Trophoblast cell (in vitro differentiated cells and primary cell): ENCODE measurements at regions not wholly inside any gene's neighbourhood (a gene's known extent, or its start where the extent isn't known, plus 50 kb on each side); places are given as distances from the start of the nearest gene placed in this dataset.

ENCODE experiments used
- DNase-seq, 2 donors: peaks; one replicate each; pipeline ENCODE4 v3.0.0-alpha.2; 2016
- H2AFZ ChIP-seq: 2 replicates; pipeline ENCODE4 v1.6.1; 2013; ENCODE audit warnings: low read length, moderate library complexity, mild to moderate bottlenecking; ENCODE audit not compliant: insufficient read depth, poor library complexity
- H2AK5ac ChIP-seq: 2 replicates; pipeline ENCODE4 v1.6.1; 2013; ENCODE audit warnings: mild to moderate bottlenecking, low read length
- H2BK120ac ChIP-seq: 2 replicates; pipeline ENCODE4 v1.6.1; 2013; ENCODE audit warnings: low read length, mild to moderate bottlenecking, moderate library complexity; ENCODE audit not compliant: insufficient read depth, poor library complexity
- H2BK12ac ChIP-seq: 2 replicates; pipeline ENCODE4 v1.6.1; 2013; ENCODE audit warnings: mild to moderate bottlenecking, low read length, moderate library complexity
- H2BK5ac ChIP-seq: 2 replicates; pipeline ENCODE4 v1.6.1; 2013; ENCODE audit warnings: low read length, low read depth, moderate library complexity, mild to moderate bottlenecking; ENCODE audit not compliant: poor library complexity
- H3K14ac ChIP-seq: 2 replicates; pipeline ENCODE4 v1.6.1; 2013; ENCODE audit warnings: mild to moderate bottlenecking, low read length
- H3K18ac ChIP-seq: 2 replicates; pipeline ENCODE4 v1.6.1; 2013; ENCODE audit warnings: mild to moderate bottlenecking, low read length
- H3K23ac ChIP-seq: 2 replicates; pipeline ENCODE4 v1.6.1; 2013; ENCODE audit warnings: low read length
- H3K27ac ChIP-seq: 2 replicates; pipeline ENCODE4 v1.5.1; 2013; ENCODE audit warnings: low read depth, mild to moderate bottlenecking, inconsistent platforms, low read length, moderate library complexity
- H3K27me3 ChIP-seq: 2 replicates; pipeline ENCODE4 v1.6.1; 2013; ENCODE audit warnings: inconsistent platforms, mild to moderate bottlenecking, low read length, moderate library complexity; ENCODE audit not compliant: insufficient read depth
- H3K36me3 ChIP-seq, 2 experiments: 1 replicate in 1 of 2; 2 replicates in 1 of 2; pipeline ENCODE4 v1.6.1; 2013; ENCODE audit warnings: low read length in 2 of 2, mild to moderate bottlenecking in 2 of 2, moderate library complexity in 1 of 2; ENCODE audit not compliant: insufficient read depth in 2 of 2, control insufficient read depth in 1 of 2
- H3K4ac ChIP-seq: 2 replicates; pipeline ENCODE4 v1.6.1; 2013; ENCODE audit warnings: low read depth, mild to moderate bottlenecking, low read length, moderate library complexity
- H3K4me1 ChIP-seq, 2 experiments: 1 replicate in 1 of 2; 2 replicates in 1 of 2; pipeline ENCODE4 v1.6.1; 2013; ENCODE audit warnings: low read length in 2 of 2, mild to moderate bottlenecking in 2 of 2, moderate library complexity in 1 of 2; ENCODE audit not compliant: insufficient read depth in 2 of 2, control insufficient read depth in 1 of 2
- H3K4me2 ChIP-seq: 2 replicates; pipeline ENCODE4 v1.6.1; 2013; ENCODE audit warnings: inconsistent platforms, mild to moderate bottlenecking, low read length, moderate library complexity
- H3K4me3 ChIP-seq: 2 replicates; pipeline ENCODE4 v1.5.1; 2013; ENCODE audit warnings: mild to moderate bottlenecking, low read depth, low read length, inconsistent platforms
- H3K79me1 ChIP-seq: one replicate; pipeline ENCODE4 v1.6.1; 2013; ENCODE audit warnings: low read length
- H3K79me2 ChIP-seq: 2 replicates; pipeline ENCODE4 v1.6.1; 2013; ENCODE audit warnings: low read length, mild to moderate bottlenecking; ENCODE audit not compliant: control insufficient read depth, insufficient read depth, poor library complexity
- H3K9ac ChIP-seq: 2 replicates; pipeline ENCODE4 v1.6.1; 2013; ENCODE audit warnings: mild to moderate bottlenecking, low read length
- H3K9me3 ChIP-seq: 2 replicates; pipeline ENCODE4 v1.6.1; 2013; ENCODE audit warnings: low read depth, mild to moderate bottlenecking, control low read depth, inconsistent platforms, low read length; ENCODE audit not compliant: insufficient read depth
- H4K12ac ChIP-seq: 2 replicates; pipeline ENCODE4 v1.6.1; 2013; ENCODE audit warnings: low read depth, mild to moderate bottlenecking, low read length, moderate library complexity
- H4K8ac ChIP-seq: 2 replicates; pipeline ENCODE4 v1.6.1; 2013; ENCODE audit warnings: low read depth, mild to moderate bottlenecking, low read length, moderate library complexity
- H4K91ac ChIP-seq: one replicate; pipeline ENCODE4 v1.6.1; 2013; ENCODE audit warnings: low read depth, mild to moderate bottlenecking, low read length, moderate library complexity
- whole genome bisulfite sequencing: extraction: QIAGEN DNeasy Blood & Tissue Kit; methylation state at CpG from one replicate; pipeline ENCODE4 v1.1.7; 2013; ENCODE audit warnings: missing lambda C conversion rate; ENCODE audit not compliant: insufficient read length, insufficient coverage; ENCODE audit errors: extremely low coverage; 5-methylcytosine and 5-hydroxymethylcytosine counted together

DNA sequence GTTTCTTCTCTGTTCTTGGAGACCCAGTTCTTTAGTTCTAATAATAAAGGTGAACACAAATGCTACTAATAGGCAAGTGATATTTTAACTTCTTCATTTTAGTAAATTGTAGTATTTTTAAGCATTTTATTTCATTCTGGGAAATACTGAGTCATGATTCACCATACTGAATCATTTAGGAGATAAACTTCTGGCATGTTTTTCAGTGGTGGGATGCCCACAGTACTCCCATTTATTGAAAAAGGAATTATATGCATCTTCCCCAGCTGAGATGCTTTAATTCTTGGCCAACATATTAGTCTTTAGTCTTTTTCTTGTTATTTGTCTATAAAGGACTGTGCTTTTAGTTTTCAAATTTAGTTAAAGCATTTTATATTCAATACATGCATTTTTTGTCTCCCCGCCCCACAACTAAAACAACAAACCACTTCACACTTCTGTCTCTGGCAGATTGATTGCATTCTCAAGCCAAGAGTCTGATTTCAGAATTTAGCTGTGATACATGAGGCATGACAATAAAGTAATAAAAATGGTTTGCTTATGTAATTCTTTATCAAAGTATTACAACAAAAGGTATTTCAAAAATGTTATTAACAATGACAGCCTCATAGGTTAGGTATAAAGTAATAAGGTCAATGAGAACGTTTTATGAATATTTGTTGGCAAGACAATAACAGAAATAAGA, 125.2 kb upstream of the CDH18 start:
- no peak for DNase-seq
- H3K9me3 ChIP-seq, result no peaks in the 10 kb centered on the region
- no peak overlapping the region for H3K4me3 ChIP-seq
- H2BK12ac ChIP-seq, result no peak overlapping the region
- no peak overlapping the region for H4K91ac ChIP-seq
- H3K4me2 ChIP-seq, result no peak overlapping the region
- H3K18ac ChIP-seq, result no peak overlapping the region
- no peaks in the 10 kb centered on the region for H3K36me3 ChIP-seq
- H3K79me1 ChIP-seq, result no peaks in the 10 kb centered on the region
- H4K12ac ChIP-seq, result no peak overlapping the region
- no peak overlapping the region for H4K8ac ChIP-seq
- no peak overlapping the region for H3K4ac ChIP-seq
- no peak overlapping the region for H2BK5ac ChIP-seq
- H3K14ac ChIP-seq, result no peak overlapping the region
- H3K27ac ChIP-seq, result no peak overlapping the region
- H2BK120ac ChIP-seq, result no peak overlapping the region
- H2AFZ ChIP-seq, result no peak overlapping the region
- H3K23ac ChIP-seq, result no peak overlapping the region
- H3K9ac ChIP-seq, result no peak overlapping the region
- no CpG with 5 or more reads among the region's 2 CpGs for WGBS
- H2AK5ac ChIP-seq, result no peak overlapping the region
- no peaks in the 10 kb centered on the region for H3K79me2 ChIP-seq
- no peaks in the 10 kb centered on the region for H3K27me3 ChIP-seq
- H3K4me1 ChIP-seq, result peaks cover 0 to 7% of the 10 kb centered on the region in 2 experiments

DNA sequence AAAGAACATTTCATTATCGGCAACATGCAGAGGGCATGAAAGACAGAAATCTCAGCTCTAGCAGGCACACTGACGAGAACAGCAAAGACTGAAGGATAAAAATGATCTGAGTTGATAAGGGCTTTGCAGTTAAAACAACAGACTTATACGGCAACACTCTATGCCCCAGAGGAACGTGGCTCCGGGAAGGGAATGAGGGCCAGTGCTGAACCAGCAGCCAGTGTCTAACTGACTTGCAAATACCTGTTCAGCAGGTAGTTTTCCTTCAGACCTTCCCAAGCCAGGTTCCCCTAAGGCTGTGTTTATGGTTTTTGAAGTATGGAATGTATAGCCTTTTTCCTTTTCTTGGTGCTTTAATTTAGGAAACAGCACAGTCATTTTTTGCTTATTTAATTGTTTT, 121.3 kb upstream of the CDH18 start:
- peak overlapping the region; percentile 51 for H3K4me2 ChIP-seq
- H3K79me2 ChIP-seq, result no peaks in the 10 kb centered on the region
- no peak overlapping the region for H4K91ac ChIP-seq
- H3K4me3 ChIP-seq, result no peak overlapping the region
- H2BK12ac ChIP-seq, result no peak overlapping the region
- peak; percentile 84 to 87 for DNase-seq
- whole genome bisulfite sequencing, result no CpG with 5 or more reads among the region's 5 CpGs
- no peaks in the 10 kb centered on the region for H3K36me3 ChIP-seq
- no peak overlapping the region for H3K14ac ChIP-seq
- no peak overlapping the region for H3K9ac ChIP-seq
- no peak overlapping the region for H2BK120ac ChIP-seq
- H3K4ac ChIP-seq, result no peak overlapping the region
- no peak overlapping the region for H4K12ac ChIP-seq
- peaks cover 0 to 7% of the 10 kb centered on the region in 2 experiments for H3K4me1 ChIP-seq
- no peak overlapping the region for H2BK5ac ChIP-seq
- H3K18ac ChIP-seq, result no peak overlapping the region
- H4K8ac ChIP-seq, result no peak overlapping the region
- H3K27ac ChIP-seq, result peak overlapping the region; percentile 55
- no peak overlapping the region for H2AK5ac ChIP-seq
- H3K27me3 ChIP-seq, result no peaks in the 10 kb centered on the region
- H3K9me3 ChIP-seq, result no peaks in the 10 kb centered on the region
- no peak overlapping the region for H3K23ac ChIP-seq
- H2AFZ ChIP-seq, result no peak overlapping the region
- no peaks in the 10 kb centered on the region for H3K79me1 ChIP-seq

DNA sequence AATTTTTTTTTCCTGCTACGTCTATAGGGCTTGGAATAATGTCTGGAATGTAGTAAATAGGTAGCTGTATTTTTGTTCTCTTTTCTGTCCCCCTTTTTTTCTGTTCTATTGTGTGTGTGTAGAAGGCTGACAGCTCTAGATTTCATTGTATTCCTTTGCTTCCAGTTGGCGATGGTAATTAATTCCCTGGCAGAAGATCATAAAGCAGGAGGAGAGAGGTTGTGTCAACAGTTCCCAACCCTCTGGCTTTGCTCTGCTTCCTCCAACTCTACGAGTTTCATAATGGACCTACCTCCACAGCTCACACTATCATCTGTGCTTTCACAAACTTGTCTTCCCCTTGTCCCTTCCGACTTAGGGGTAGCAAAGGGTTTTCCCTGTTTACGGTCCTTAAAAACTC, 117.9 kb upstream of the CDH18 start:
- Histone ChIP-seq H4K8ac (no peak overlapping the region), H3K23ac (no peak overlapping the region), H3K36me3 (no peaks in the 10 kb centered on the region), H3K79me2 (no peaks in the 10 kb centered on the region), H3K27me3 (no peaks in the 10 kb centered on the region), H3K4ac (no peak overlapping the region), H3K18ac (no peak overlapping the region), H2AK5ac (no peak overlapping the region), H3K14ac (no peak overlapping the region), H3K4me3 (no peak overlapping the region), H3K27ac (no peak overlapping the region), H2AFZ (no peak overlapping the region), H4K91ac (no peak overlapping the region), H4K12ac (no peak overlapping the region), H3K9me3 (no peaks in the 10 kb centered on the region), H3K4me2 (no peak overlapping the region), H3K4me1 (peaks cover 3 to 7% of the 10 kb centered on the region in 2 experiments), H3K79me1 (no peaks in the 10 kb centered on the region), H2BK12ac (no peak overlapping the region), H2BK120ac (no peak overlapping the region), H2BK5ac (no peak overlapping the region), H3K9ac (no peak overlapping the region)
- no peak for DNase-seq
- no CpG with 5 or more reads among the region's 5 CpGs for WGBS

DNA sequence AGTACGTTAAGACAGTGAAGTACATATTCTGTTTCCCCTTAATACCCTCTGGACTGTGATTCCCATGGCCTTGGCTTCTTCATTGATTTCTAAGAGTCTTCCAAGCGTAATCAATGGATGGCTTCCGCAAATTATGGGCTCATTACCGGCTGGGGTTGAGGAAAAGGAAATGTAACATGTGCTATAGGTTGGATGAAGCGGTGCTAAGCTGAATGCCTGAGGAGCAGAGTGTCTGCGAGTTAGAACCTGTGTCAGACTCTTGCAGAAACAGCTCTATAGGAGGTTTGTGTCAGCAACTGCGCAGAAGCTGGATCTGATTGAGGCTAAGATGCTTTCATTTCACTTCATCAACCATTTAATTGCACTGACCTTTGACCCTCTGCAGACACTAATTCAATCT, 114.3 kb upstream of the CDH18 start:
- Histone ChIP-seq H3K27ac (no peak overlapping the region), H2BK12ac (no peak overlapping the region), H3K4me2 (no peak overlapping the region), H3K9ac (no peak overlapping the region), H4K91ac (no peak overlapping the region), H4K8ac (no peak overlapping the region), H3K4me1 (peaks cover 0 to 3% of the 10 kb centered on the region in 2 experiments), H3K23ac (no peak overlapping the region), H2BK5ac (no peak overlapping the region), H4K12ac (no peak overlapping the region), H3K36me3 (no peaks in the 10 kb centered on the region), H3K79me1 (no peaks in the 10 kb centered on the region), H3K4ac (no peak overlapping the region), H3K14ac (no peak overlapping the region), H3K18ac (no peak overlapping the region), H3K79me2 (no peaks in the 10 kb centered on the region), H2AK5ac (no peak overlapping the region), H2BK120ac (no peak overlapping the region), H2AFZ (no peak overlapping the region), H3K4me3 (no peak overlapping the region), H3K9me3 (no peaks in the 10 kb centered on the region), H3K27me3 (no peaks in the 10 kb centered on the region)
- WGBS, result no CpG with 5 or more reads among the region's 7 CpGs
- no peak for DNase-seq
